Mesenchymal stem cell (in vitro differentiated cells and primary cell): ENCODE measurements at regions not wholly inside any gene's neighbourhood (a gene's known extent, or its start where the extent isn't known, plus 50 kb on each side); places are given as distances from the start of the nearest gene placed in this dataset.

Source experiments
- DNase-seq: peaks from one replicate; pipeline ENCODE4 v3.0.0-alpha.2; 2013
- H2AFZ ChIP-seq: one replicate; pipeline ENCODE4 v1.6.1; 2013; ENCODE audit warnings: low read depth, mild to moderate bottlenecking, control low read depth, inconsistent platforms, low read length, moderate library complexity
- H2AK5ac ChIP-seq: 2 replicates; pipeline ENCODE4 v1.6.1; 2013; ENCODE audit warnings: low read length, moderate library complexity, mild to moderate bottlenecking, inconsistent platforms; ENCODE audit not compliant: severe bottlenecking
- H2BK120ac ChIP-seq: one replicate; pipeline ENCODE4 v1.6.1; 2013; ENCODE audit warnings: low read depth, mild to moderate bottlenecking, inconsistent platforms, low read length, moderate library complexity
- H2BK12ac ChIP-seq, 2 experiments: one replicate each; pipeline ENCODE4 v1.6.1; 2013; ENCODE audit warnings: inconsistent platforms in 2 of 2, low read length in 2 of 2, mild to moderate bottlenecking in 2 of 2, moderate library complexity in 2 of 2, control low read depth in 1 of 2
- H2BK15ac ChIP-seq: one replicate; pipeline ENCODE4 v1.6.1; 2013; ENCODE audit warnings: mild to moderate bottlenecking, low read depth, inconsistent platforms; ENCODE audit not compliant: poor library complexity, severe bottlenecking
- H2BK5ac ChIP-seq: 2 replicates; pipeline ENCODE4 v1.6.1; 2013; ENCODE audit warnings: low read depth, mild to moderate bottlenecking, low read length, control low read depth, inconsistent platforms; ENCODE audit not compliant: poor library complexity, severe bottlenecking
- H3K14ac ChIP-seq, 2 experiments: one replicate each; pipeline ENCODE4 v1.6.1; 2013; ENCODE audit warnings: inconsistent platforms in 2 of 2, low read length in 2 of 2, control low read depth in 1 of 2, mild to moderate bottlenecking in 1 of 2, moderate library complexity in 1 of 2
- H3K18ac ChIP-seq, 2 experiments: one replicate each; pipeline ENCODE4 v1.6.1; 2013; ENCODE audit warnings: inconsistent platforms in 2 of 2, low read length in 2 of 2, control low read depth in 1 of 2, low read depth in 1 of 2, mild to moderate bottlenecking in 1 of 2
- H3K23ac ChIP-seq, 2 experiments: one replicate each; pipeline ENCODE4 v1.6.1; 2013; ENCODE audit warnings: inconsistent platforms in 2 of 2, low read length in 2 of 2, mild to moderate bottlenecking in 2 of 2, moderate library complexity in 2 of 2, control low read depth in 1 of 2
- H3K27ac ChIP-seq: 2 replicates; pipeline ENCODE4 v1.5.1; 2013; ENCODE audit warnings: mild to moderate bottlenecking, moderate library complexity, low read length, control low read depth, inconsistent platforms; ENCODE audit not compliant: poor library complexity, severe bottlenecking
- H3K27me3 ChIP-seq, 2 experiments: 2 replicates each; pipeline versions ENCODE4 v1.6.1 to v1.7.0; 2013; ENCODE audit warnings: low read length in 2 of 2, mild to moderate bottlenecking in 2 of 2, moderate library complexity in 2 of 2, control low read depth in 1 of 2, inconsistent platforms in 1 of 2; ENCODE audit not compliant: control insufficient read depth in 1 of 2, insufficient read depth in 1 of 2
- H3K36me3 ChIP-seq, 2 experiments: 2 replicates each; pipeline versions ENCODE4 v1.6.1 to v1.7.0; 2013; ENCODE audit warnings: low read length in 2 of 2, control low read depth in 1 of 2, inconsistent platforms in 1 of 2, low read depth in 1 of 2, mild to moderate bottlenecking in 1 of 2; ENCODE audit not compliant: insufficient read depth in 2 of 2, control insufficient read depth in 1 of 2
- H3K4ac ChIP-seq, 2 experiments: one replicate each; pipeline ENCODE4 v1.6.1; 2013; ENCODE audit warnings: inconsistent platforms in 2 of 2, low read length in 2 of 2, mild to moderate bottlenecking in 2 of 2, moderate library complexity in 2 of 2, control low read depth in 1 of 2, low read depth in 1 of 2
- H3K4me1 ChIP-seq: 2 replicates; pipeline ENCODE4 v1.6.1; 2013; ENCODE audit warnings: low read depth, low read length, control low read depth; ENCODE audit not compliant: control insufficient read depth, insufficient read depth
- H3K4me2 ChIP-seq: 2 replicates; pipeline ENCODE4 v1.6.1; 2013; ENCODE audit warnings: low read length, mild to moderate bottlenecking, inconsistent platforms; ENCODE audit not compliant: poor library complexity, severe bottlenecking
- H3K4me3 ChIP-seq, 2 experiments: 2 replicates each; pipeline versions ENCODE4 v1.5.1 to v1.7.0; 2013; ENCODE audit warnings: low read length in 2 of 2, mild to moderate bottlenecking in 2 of 2, control low read depth in 1 of 2, low read depth in 1 of 2; ENCODE audit not compliant: insufficient read depth in 1 of 2
- H3K79me1 ChIP-seq: replicated peaks from 2 replicates; pipeline ENCODE4 v1.6.1; 2013; ENCODE audit warnings: mild to moderate bottlenecking, control low read depth, low read length, inconsistent platforms; ENCODE audit not compliant: poor library complexity, severe bottlenecking
- H3K9ac ChIP-seq: 2 replicates; pipeline ENCODE4 v1.7.0; 2013; ENCODE audit warnings: mild to moderate bottlenecking, low read length, moderate library complexity
- H3K9me3 ChIP-seq: 2 replicates; pipeline ENCODE4 v1.7.0; 2013; ENCODE audit warnings: mild to moderate bottlenecking, low read length; ENCODE audit not compliant: control insufficient read depth
- H4K8ac ChIP-seq: one replicate; pipeline ENCODE4 v1.6.1; 2013; ENCODE audit warnings: inconsistent platforms, mild to moderate bottlenecking, low read length, moderate library complexity
- H4K91ac ChIP-seq: one replicate; pipeline ENCODE4 v1.6.1; 2013; ENCODE audit warnings: mild to moderate bottlenecking, low read length, inconsistent platforms
- WGBS: methylation state at CpG from one replicate; pipeline ENCODE4 v1.1.7; 2013; ENCODE audit warnings: mixed read lengths; 5-methylcytosine and 5-hydroxymethylcytosine counted together

DNA sequence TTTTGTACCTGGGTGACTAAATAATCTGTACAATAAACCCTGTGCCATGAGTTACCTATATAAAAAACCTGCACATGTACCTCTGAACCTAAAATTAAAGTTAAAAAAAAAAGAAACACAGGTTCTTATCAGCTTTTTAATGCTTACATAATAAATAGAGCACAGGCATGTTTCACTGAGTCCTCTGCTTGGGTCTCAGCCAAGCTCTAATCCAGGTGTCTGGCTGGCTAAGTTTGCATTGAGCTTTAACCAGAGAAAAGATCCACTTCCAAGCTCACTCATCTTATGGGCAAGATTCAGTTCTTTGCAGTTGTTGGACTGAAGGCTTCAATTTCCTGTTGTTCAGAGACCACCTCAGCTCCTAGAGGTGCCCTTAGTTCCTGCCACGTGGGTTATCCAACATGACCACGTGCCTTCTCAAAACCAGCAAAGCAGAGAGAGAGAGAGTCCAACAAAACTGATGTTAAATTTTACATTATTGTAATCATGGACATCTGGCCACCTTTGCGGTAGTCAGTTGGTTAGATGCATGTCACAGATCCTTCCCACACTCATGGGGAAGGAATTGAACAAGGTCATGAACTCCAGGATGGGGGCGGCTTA is 68.2 kb upstream of the TMPRSS2 start:
- Histone ChIP-seq H3K23ac (no peak overlapping the region), H3K4ac (no peak overlapping the region), H3K9ac (no peak overlapping the region), H2BK5ac (no peak overlapping the region), H2AFZ (no peak overlapping the region), H3K27me3 (peaks cover 0 to 28% of the 10 kb centered on the region in 2 experiments), H3K9me3 (peaks cover 63% of the 10 kb centered on the region), H4K8ac (no peak overlapping the region), H2BK120ac (no peak overlapping the region), H3K14ac (no peak overlapping the region), H3K4me1 (peaks cover under 1% of the 10 kb centered on the region), H4K91ac (no peak overlapping the region), H2BK15ac (no peak overlapping the region), H3K4me2 (no peak overlapping the region), H2BK12ac (no peak overlapping the region), H3K18ac (no peak overlapping the region), H3K36me3 (no peaks in the 10 kb centered on the region), H3K4me3 (no peak overlapping the region), H2AK5ac (no peak overlapping the region), H3K27ac (no peak overlapping the region), H3K79me1 (no peaks in the 10 kb centered on the region)
- DNase-seq, result no peak
- WGBS, result 88% methylated on average over 1 of the region's 4 CpGs

DNA sequence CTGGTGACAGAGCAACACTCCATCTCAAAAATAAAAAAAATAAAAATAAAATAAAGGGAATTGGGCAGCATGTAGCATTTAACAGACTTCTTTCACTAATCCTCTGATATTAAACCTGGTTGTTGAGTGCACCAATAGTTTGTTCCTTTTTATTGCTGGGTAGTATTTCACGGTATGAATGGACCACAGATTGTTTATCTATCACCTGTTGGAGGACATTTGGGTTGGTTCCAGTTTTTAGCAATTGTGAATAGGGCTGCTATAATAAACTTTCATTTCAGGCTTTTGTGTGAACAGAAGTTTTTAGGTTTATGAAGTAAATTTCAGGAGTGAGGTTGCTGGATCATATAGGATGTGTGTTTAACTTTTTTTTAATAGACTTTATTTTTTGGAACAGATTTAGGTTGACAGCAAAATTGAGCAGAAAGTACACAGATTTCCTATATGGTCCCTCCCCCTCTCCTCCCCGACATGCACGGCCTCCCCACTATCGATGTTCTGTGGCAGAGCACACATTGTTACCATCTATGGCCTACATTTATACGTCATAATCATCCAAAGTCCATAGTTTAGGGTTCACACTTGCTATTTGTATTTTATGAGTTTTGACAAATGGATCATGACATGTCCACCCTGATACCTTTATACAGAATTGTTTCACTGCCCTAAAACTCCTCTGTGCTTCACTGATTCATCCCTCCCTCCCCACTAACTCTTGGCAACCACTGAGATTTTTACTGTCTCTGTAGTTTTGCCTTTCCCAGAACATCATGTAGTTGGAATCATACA is 66.1 kb upstream of the TMPRSS2 start:
- Histone ChIP-seq H3K4me2 (no peak overlapping the region), H3K4me3 (no peak overlapping the region), H2AK5ac (no peak overlapping the region), H2BK12ac (no peak overlapping the region), H3K36me3 (no peaks in the 10 kb centered on the region), H3K27me3 (peaks cover 0 to 19% of the 10 kb centered on the region in 2 experiments), H3K14ac (no peak overlapping the region), H2BK120ac (no peak overlapping the region), H2AFZ (no peak overlapping the region), H4K8ac (no peak overlapping the region), H3K9ac (no peak overlapping the region), H3K23ac (no peak overlapping the region), H3K79me1 (no peaks in the 10 kb centered on the region), H3K4me1 (no peaks in the 10 kb centered on the region), H4K91ac (no peak overlapping the region), H3K4ac (no peak overlapping the region), H3K9me3 (peaks cover 52% of the 10 kb centered on the region), H2BK5ac (no peak overlapping the region), H3K18ac (no peak overlapping the region), H2BK15ac (no peak overlapping the region), H3K27ac (no peak overlapping the region)
- 66% methylated on average over 5 of the region's 5 CpGs for WGBS
- DNase-seq, result no peak

DNA sequence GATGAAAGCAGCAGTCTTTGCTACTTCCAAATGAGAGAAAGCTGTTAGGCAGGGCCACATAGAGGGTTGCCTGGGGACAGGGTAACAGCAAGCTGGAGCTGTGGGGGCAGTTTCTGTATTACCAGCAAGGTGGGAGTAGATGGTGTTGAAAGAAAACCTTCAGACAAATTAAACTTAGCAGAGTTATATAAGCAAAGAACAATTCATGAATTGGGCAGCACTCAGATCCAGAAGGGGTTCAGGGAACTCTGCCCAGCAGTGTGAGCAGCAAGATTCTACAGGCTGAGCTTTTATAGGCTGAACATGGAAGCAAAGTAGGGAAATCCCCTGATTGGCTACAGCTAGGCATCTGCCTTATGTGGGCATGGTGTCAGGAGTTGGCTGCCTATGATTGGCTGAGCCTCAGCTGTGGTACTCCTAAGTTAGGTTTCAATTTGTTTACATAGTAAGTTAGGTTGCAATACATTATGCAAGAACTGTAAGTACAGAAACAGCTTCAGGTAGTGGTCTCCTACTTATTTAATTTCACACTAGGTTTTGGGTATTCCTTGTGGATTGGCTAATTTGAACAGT is 64.1 kb upstream of the TMPRSS2 start:
- no peak overlapping the region for H3K4me3 ChIP-seq
- H3K23ac ChIP-seq, result no peak overlapping the region
- H2AK5ac ChIP-seq, result no peak overlapping the region
- no peaks in the 10 kb centered on the region for H3K79me1 ChIP-seq
- no peak overlapping the region for H2BK12ac ChIP-seq
- H3K36me3 ChIP-seq, result no peaks in the 10 kb centered on the region
- no peak overlapping the region for H3K4me2 ChIP-seq
- no peaks in the 10 kb centered on the region for H3K4me1 ChIP-seq
- no peak overlapping the region for H4K91ac ChIP-seq
- no peak overlapping the region for H2AFZ ChIP-seq
- peaks cover 31% of the 10 kb centered on the region for H3K9me3 ChIP-seq
- no peak overlapping the region for H3K9ac ChIP-seq
- no peak for DNase-seq
- H3K18ac ChIP-seq, result no peak overlapping the region
- H3K27ac ChIP-seq, result no peak overlapping the region
- peaks cover 0 to 39% of the 10 kb centered on the region in 2 experiments for H3K27me3 ChIP-seq
- H3K14ac ChIP-seq, result no peak overlapping the region
- no peak overlapping the region for H2BK120ac ChIP-seq
- no peak overlapping the region for H2BK5ac ChIP-seq
- H4K8ac ChIP-seq, result no peak overlapping the region
- no peak overlapping the region for H2BK15ac ChIP-seq
- H3K4ac ChIP-seq, result no peak overlapping the region

DNA sequence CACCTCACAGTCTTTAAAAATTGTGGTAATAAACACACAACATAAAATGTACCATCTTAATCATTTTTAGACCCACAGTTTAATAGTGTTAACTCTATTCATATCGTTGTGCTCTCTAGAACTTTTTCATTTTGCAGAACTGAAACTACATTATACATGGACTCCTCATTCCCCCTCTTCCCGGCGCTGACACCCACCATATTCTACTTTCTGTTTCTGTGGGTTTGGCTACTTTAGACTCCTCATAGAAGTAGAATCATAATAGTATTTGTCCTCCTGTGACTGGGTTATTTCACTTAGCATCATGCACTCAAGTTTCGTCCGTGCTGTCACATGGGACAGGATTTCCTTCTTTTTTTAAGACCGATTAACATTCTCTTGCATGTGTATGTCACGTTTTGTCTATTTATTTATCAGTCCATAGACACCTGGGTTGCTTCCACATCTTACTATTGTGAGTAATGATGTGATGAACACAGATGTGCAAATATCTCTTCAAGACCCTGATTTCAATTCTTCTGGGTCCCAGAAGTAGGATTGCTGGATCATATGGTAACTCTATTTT is 62.9 kb upstream of the TMPRSS2 start:
- H3K14ac ChIP-seq, result no peak overlapping the region
- no peak overlapping the region for H2AK5ac ChIP-seq
- no peaks in the 10 kb centered on the region for H3K4me1 ChIP-seq
- no peak overlapping the region for H2BK5ac ChIP-seq
- H3K9me3 ChIP-seq, result peaks cover 20% of the 10 kb centered on the region
- no peak overlapping the region for H4K8ac ChIP-seq
- no peak overlapping the region for H3K27ac ChIP-seq
- H2AFZ ChIP-seq, result no peak overlapping the region
- no peak overlapping the region for H3K23ac ChIP-seq
- no peak for DNase-seq
- no peak overlapping the region for H2BK15ac ChIP-seq
- no peak overlapping the region for H3K18ac ChIP-seq
- no peak overlapping the region for H4K91ac ChIP-seq
- H3K9ac ChIP-seq, result no peak overlapping the region
- no peaks in the 10 kb centered on the region for H3K79me1 ChIP-seq
- H3K27me3 ChIP-seq, result peaks cover 0 to 48% of the 10 kb centered on the region in 2 experiments
- H3K4ac ChIP-seq, result no peak overlapping the region
- WGBS, result 77% methylated on average over 2 of the region's 7 CpGs
- no peaks in the 10 kb centered on the region for H3K36me3 ChIP-seq
- no peak overlapping the region for H3K4me2 ChIP-seq
- no peak overlapping the region for H3K4me3 ChIP-seq
- H2BK12ac ChIP-seq, result no peak overlapping the region
- no peak overlapping the region for H2BK120ac ChIP-seq
